ENCODE measurements at regions not wholly inside any gene's neighbourhood (a gene's known extent, or its start where the extent isn't known, plus 50 kb on each side); places are given as distances from the start of the nearest gene placed in this dataset.
"Not testable (repeated sequence)": the region's sequence is repeated elsewhere in the genome, so short reads cannot be mapped to it uniquely, and the experiment has no call there.

DNA sequence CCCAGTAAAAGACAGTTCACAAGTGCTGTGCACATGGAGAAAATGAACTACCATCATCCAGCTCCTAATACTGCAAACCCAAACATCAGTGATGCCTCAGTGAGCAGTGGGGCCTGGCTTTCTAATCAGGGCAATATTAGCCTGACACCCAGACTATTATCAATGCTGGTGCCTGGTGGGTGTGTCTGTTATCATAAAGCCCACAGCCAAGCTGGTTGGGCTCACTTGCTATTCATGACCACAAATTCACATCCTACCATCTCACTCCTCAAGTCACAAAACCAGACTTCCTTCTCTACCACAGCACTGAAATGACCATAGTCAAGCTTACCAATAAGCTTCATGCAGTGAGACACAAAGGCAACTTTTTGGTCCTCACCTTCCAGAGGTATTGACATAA lies 180.8 kb upstream of the PLN start:
- DNase-seq (ENCODE audit: low read depth), result no peak

DNA sequence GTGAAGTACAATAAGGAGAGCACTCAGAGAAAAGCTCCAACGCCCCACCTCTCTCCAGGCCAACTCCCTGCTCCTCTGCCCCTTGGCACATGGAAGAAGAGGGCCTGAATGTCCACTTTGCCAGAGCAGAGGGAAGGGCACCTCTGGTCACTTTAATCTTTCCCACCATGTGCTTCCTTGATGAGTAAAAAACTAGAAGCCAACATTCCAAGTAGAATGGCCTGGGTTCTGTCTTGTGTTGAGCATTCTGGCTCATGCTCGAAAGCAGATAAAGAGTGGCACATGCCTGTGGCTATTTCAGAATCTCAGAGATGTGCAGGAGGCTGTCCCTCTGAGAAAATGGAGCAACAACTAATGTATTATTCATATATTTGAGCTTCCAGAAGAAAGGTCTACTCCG lies 177.4 kb upstream of the PLN start:
- DNase-seq (ENCODE audit: low read depth), result peak; percentile 16

DNA sequence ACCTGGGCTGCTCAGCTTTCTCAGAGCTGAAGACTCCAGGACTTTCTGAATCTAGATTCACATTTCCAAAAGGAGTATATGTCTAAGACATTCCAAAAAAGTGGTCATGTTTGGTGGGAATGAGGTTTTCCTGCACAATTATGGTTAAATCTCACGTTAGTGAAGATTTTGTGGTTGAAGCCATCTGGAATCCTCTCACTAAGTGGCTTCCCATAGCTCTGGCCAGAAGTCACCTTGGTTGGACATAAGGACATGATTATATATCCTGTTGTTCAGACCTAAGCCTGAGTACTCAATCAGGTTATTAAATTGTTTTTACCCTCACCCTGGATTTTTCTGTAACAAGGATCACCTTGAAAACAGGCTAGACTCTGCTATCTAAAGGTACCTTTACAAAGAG lies 176.1 kb upstream of the PLN start:
- DNase-seq (ENCODE audit: low read depth), result no peak

DNA sequence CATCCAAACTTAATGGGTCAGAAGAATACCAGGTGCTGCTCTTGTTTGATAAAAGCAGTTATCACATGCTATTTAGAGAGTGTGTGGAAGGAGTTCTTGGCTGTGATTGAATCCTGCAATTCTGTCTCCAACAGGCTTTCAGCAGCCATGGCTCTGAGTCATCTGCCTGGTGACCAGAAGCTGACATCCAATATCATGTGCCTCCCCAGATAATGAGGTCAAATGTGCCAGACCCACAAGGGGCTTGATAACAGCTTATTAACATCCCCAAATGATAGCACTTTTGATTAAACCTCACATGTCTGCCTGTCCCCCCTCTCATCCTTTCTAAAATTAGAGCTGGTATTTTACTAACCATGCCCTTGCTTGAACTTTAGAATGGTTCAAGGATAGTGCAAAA lies 175.7 kb upstream of the PLN start:
- peak; percentile 79 for DNase-seq (ENCODE audit: low read depth)

DNA sequence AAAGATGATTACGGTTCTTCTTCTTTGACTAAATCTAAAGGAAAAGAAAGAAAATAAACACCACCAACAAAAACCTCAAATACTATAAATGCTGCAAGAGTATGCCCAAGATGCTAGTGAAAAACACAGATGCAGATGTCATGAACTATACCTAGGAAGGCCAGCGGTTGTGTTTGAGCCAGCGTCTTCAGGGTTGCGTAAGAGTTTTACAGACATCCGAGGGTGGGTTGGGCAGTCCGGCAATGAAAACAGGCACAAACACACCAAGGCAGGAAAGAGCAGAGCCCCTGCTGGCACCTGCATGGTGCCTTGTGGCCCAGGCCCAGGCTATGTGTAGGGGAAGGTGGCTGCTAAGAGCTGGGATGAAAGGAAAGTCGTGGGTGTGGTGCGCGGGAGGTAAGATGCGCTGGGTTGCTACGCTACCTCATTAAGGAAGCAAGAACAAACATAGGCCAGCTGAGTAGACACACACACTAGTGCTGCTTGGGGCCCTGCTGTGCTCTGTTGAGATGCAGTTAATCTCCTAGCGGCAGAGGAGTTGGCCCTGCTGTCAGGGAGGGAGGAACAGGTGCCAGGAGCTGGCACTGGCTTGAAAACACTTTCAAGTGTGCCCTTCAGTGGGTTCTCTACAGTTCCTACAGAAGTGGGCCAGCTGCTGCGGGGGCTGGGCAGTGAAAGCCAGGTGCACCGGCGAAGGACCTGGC lies 170.2 kb upstream of the PLN start:
- no peak for DNase-seq (ENCODE audit: low read depth)

DNA sequence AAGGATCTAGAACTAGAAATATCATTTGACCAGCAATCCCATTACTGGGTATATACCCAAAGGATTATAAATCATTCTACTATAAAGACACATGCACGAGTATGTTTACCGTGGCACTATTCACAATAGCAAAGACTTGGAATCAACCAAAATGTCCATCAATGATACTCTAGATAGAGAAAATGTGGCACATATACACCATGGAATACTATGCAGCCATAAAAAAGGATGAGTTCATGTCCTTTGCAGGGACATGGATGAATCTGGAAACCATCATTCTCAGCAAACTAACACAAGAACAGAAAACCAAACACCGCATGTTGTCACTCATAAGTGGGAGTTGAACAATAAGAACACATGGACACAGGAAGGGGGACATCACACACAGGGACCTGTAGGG lies 167.5 kb upstream of the PLN start:
- DNase-seq (ENCODE audit: low read depth), result not testable (repeated sequence)

DNA sequence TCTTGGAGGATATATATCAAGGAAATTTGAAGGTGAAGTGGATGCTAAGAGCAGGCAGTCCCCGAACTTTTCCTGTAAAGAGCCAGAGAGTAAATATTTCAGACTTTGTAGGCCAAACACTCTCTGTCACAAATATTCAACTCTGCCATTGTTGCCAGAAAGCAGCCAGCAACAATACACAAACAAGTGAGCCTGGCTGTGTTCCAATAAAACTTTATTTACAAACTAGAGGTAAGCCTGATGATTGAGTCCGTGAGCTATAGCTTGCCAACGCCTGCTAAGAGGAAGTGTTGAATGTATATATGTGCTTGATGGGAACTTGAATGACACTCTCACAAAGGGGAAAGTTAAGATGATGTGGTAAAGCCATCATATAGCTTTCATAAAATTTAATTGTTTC lies 166.0 kb upstream of the PLN start:
- no peak for DNase-seq (ENCODE audit: low read depth)

DNA sequence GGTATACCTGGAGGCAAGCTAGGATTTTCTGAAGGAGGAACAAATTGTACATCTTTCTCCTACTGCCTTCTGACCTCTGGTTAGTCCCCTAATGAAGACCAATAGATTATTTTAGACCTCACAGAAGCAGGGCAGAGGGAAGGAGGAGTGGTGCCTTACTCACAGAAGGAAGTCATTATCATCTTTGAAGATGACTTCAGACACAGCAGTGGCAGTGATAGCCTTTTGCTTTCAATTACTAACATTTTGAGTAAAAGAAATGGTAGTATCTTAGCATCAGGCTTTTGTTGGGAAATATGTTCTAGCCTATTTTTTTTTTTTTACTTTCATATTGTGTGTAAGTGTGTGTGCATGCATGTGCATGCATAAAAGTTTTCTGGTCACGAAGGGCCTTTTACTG lies 164.2 kb upstream of the PLN start:
- no peak for DNase-seq (ENCODE audit: low read depth)

DNA sequence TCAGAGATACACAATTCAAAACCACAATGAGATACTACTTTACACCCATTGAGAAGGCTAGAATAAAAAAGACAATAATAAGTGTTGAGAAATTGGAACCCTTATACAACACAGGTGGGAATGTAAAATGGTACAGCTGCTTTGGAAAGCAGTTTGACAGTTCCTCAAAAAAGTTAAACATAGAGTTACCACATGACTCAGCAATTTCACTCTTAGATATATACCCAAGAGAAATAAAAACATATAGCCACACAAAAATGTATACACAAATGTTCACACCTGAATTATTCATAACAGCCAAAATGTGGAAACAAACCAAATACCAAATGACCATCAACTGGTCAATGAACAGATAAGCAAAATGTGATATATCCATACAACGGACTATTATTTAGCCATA lies 161.1 kb upstream of the PLN start:
- DNase-seq (ENCODE audit: low read depth), result no peak

DNA sequence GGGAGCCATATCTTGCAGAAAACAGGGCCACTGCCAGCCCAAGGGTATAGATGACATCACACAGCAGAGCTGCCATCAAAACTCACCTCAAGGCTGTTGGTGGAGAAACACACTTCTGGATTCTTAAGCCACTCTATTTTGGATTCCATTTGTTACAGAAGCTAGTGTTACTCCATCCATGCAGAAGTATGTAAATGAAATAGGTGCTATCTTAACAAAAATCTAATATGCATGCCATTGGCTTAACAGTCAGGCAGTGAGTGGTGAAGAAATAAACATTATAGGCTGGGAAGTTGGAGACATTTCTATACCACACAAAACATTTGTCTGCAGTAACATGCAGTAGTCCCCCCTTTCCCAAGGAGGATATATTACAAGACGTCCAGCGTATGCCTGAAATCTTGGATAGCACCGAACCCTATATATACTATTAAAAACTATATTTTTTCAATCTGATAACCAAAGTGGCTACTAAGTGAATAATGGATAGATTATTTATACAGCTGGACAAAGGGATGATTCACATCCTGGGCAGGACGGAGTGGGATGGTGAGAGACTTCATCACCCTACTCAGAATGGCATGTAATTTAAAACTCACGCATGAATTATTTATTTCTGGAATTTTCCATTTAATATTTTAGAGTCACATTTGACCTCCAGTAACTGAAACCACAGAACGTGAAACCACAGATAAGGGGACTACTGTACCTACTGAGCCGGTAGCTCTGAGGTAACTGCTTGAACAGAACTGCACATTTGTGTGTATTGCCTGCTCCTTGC lies 160.0 kb upstream of the PLN start:
- DNase-seq (ENCODE audit: low read depth), result peak; percentile 92

DNA sequence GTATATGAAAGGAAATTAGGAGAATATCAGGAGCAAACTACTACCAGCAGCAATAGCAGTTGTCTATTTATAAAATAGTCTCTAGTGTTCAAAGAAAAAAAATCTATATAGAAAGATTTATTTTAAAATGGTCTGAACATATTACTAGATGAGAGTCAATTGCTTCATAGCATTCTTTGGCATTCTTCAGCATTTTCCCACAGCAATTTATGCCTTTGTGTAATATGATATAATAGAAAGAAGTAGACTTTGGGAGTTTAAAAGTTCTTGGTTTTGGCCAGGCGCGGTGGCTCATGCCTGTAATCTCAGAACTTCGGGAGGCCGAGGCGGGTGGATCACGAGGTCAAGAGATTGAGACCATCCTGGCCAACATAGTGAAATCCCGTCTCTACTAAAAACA lies 157.0 kb upstream of the PLN start:
- DNase-seq (ENCODE audit: low read depth), result peak; percentile 42

DNA sequence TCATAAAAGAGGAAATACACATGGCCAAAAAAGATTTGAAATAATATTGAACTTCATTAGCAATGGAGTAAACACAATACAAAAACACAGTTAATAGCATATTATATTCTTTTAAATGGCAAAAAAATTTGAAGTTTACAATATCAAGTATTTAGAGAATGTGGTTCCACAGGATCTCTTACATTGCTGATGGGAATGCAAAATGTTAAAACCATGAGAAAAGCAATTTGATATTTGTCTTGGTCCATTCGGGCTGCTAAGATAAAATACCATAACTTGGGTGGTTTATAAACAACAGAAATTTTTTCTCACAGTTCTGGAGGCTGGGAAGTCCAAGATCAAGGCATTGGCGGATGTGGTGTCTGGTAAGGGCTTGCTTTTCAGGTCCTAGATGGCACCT lies 154.0 kb upstream of the PLN start:
- no peak for DNase-seq (ENCODE audit: low read depth)

DNA sequence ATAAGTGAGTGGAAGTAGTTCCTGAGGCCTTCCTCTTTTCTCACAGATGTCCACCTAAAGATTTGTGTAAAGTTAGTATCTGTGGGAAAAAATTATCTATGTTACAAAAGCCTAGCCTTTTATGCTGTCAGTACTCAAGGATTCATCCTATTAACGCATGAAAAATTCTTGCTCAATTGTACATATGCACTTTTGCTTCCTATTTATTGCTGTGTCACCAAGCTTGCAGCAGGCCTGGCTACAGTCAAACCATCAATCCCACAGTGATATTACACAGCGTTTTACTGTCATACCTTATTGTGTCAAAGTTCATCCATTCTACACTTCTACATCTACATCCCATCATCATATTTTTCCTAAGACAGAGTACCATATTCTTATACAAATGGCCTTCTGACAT lies 151.1 kb upstream of the PLN start:
- DNase-seq (ENCODE audit: low read depth), result no peak

DNA sequence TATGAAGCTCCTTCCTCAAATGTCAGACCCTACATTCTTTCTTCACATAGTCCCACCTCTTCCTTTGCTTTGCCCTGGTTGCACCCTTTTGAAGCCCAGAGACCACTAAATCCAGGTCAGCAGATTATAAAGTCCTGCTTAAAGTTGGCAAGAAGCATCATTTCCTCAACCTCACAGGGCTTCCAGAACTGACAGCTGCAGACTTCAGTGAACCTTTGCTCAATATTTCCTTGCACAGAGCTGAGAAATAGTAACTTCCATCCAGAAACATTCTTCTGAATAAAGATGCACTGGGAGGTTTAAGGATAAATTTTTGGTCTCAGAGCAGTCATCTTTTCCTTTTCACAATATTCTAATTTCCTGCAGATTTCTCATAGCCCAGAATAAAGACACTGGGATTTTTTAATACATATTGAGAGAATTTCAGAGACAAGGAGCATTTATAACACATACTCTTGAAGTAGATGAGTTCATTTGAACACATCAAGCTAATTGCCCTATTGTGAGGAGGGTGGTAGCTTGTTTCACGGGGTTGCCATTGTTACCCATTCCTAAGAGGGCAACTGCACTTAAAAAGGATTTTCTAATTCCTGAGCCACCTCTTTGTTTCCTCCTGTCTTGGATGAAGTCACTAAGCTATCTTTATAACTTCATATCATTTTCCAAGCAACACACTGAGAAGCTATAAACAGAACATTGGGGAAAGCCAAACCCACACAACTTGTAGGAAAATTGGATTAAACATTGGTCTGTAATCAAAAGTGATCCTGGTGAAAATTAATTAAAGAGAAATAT lies 150.2 kb upstream of the PLN start:
- DNase-seq (ENCODE audit: low read depth), result no peak

DNA sequence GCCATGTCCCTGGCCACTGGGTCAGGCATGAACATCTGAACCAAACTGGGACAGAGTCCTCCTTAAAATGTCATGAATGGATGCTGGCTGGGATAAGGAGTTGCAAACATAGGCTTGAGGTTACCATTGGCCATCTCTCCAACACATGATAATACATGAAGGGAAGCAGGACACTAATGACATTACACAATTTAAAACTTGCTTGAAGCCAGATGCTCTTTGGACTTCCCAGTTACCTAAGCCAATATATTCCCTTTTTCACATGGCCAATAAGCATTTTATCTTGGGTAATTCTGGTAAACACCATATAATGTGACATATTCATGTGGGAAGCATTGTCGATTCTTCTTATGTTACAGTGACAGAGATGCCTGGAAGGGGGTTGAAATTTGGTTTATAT lies 148.0 kb upstream of the PLN start:
- no peak for DNase-seq (ENCODE audit: low read depth)

DNA sequence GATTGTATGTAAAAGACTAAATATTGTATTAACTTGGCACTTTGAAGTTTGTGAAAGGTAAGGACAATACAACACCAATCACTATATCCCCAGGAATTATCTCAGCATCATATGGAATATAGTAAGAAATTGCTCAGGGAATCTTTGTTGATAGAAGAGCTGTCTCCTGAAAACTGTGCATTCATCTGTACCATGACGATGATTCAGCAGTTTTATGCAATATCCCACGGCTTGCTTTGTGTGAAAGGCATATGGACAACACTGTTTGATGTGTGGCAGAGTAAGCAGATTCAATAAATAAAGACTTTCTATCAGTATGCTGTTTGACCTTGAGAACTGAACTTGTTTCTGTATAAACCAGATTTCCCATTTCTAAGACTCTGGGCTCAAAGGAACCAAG lies 147.5 kb upstream of the PLN start:
- DNase-seq (ENCODE audit: low read depth), result peak; percentile 43

DNA sequence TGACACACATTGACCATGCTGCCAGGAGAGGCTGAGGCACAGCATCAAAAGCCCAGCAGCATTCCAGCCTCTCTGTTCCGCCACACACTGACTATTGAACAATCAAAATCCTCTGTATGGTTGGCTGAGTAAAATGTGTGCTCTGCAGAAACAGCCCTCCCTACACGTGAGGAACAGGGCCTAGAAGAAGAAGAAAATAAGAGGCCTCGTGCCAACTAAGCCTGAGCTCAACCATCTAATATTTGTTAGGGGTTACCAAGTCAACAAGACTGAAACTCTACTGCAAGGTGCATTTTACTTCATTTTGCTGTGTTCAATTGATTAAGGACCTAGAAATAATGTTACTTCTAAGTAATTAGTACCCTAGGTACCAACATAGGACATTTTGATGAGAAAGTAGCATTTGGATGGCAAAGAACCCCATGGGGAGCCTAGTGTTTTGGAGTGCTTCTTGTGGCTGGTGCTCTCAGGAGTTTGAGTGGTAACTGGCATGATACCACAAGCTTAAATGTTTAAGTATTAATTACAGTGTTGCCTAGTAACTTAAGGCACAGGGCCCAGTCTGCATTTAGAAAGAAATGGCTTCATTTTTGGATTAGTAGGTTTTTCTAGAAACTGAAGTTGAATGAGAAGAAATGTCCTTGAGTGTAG lies 146.6 kb upstream of the PLN start:
- no peak for DNase-seq (ENCODE audit: low read depth)

DNA sequence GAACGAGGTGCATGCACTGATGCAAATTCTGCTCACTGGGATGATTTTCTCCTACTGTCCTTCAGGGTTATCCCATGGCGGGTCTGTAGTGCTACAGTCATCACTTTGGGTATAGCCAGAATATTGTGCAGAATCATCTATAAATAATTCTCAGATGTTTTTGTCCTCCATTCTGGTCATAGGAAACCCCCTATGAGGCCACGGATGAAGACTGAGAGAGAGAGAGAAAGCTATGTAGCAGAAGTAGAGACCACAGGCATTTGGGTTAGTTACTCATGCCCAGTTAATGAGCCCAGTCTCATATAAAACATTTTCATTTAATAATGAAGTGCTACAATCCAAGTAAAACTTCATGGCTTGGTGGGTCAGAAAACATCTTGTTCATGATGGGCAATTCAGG lies 145.1 kb upstream of the PLN start:
- DNase-seq (ENCODE audit: low read depth), result no peak

DNA sequence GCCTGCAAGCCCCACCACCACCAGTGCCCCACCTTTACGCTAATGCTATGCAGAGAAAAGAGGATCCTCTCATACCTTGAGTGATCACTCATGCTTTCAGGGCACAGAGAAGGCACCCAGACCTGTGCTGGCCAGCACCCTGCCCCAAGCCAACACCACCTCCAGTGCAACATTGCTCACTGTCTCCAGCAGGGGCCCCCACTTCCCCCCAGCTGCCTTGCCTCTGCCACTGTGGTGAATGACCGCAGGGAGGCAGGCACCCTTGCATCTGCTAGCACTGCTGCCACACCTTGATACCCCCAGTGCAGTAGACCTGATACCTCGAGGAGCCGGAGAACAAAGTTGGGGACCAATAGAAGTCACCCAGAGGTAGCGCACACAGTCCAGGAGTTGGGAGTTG lies 139.2 kb upstream of the PLN start:
- DNase-seq (ENCODE audit: low read depth), result no peak

DNA sequence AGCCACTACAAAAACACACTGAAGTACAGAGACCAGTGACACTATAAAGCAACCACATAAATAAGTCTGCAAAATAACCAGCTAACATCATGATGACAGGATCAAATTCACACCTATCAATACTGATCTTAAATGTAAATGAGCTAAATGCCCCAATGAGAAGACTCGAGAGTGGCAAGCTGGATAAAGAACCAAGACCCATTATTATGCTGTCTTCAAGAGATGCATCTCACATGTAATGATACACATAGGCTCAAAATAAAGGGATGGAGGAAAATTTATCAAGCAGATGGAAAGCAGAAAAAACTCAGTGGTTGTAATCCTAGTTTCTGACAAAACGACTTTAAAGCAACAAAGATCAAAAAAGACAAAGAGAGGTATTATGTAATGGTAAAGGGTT lies 138.1 kb upstream of the PLN start:
- no peak for DNase-seq (ENCODE audit: low read depth)
